HG02885 (cell line): ENCODE measurements at regions not wholly inside any gene's neighbourhood (a gene's known extent, or its start where the extent isn't known, plus 50 kb on each side); places are given as distances from the start of the nearest gene placed in this dataset.
"Not testable (repeated sequence)": the region's sequence is repeated elsewhere in the genome, so short reads cannot be mapped to it uniquely, and the experiment has no call there.

Experiments
- ATAC-seq: cut with Tn5 transposase; IDR thresholded peaks from one replicate; pipeline ENCODE4 v1.9.1; 2021; ENCODE audit warnings: mild to moderate bottlenecking; ENCODE audit not compliant: unreplicated experiment, poor library complexity

DNA sequence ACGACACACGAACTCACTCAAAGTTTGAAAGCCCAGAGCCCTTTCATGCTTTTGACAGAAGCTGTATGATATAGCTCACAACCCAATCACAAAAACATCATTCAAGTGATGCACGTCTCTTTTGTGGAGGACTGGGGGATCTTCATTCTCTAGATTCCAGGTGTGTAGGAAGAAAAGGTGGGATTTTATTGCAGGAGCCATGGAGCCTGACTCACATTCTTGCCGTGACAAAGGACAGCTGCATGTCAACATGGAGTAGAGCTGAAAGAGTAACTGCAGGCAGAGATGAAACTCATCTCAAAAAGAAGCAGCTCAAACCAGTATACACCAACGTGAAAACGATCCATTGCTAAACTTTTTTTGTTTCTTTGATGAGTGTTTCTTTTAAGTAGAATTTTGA lies 50.9 kb upstream of the PDE1A start:
- no peak for ATAC-seq

DNA sequence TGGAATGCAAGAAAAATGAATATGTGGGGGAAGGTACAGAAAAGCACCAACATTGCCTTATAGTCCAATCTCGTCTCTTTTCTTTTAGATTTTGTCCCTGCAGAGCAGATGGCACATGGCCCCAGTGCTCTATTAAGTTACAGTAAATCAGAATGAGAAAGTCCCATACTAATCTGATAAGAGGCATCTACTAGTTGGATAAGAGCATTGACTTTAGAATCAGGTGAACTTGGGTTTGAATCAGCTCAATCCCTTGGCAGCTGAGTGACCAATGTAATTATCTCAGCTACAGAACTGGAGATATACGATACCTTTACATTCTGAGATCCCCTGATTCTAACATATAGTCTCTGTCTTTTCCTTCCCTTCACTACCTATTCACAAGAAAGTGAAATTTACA lies 54.8 kb upstream of the PDE1A start:
- ATAC-seq, result no peak

DNA sequence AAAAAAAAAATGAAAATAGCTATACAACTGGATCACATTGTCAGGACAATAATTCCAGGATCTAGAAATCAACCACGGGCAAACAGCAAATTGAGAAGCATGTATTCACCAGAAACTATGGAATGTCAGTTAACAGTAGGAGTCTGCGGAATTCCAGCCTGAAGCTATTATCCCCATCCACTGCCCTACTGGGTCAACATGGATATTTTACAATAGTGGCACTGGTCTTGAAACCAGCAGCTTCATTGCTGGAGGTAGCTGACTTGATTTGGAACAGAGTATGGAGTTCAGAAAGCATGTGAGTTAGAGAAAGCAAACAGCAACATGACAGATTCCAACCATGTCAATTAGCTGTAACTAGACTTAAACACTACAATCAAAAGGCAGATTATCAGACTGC lies 55.7 kb upstream of the PDE1A start:
- no peak for ATAC-seq

DNA sequence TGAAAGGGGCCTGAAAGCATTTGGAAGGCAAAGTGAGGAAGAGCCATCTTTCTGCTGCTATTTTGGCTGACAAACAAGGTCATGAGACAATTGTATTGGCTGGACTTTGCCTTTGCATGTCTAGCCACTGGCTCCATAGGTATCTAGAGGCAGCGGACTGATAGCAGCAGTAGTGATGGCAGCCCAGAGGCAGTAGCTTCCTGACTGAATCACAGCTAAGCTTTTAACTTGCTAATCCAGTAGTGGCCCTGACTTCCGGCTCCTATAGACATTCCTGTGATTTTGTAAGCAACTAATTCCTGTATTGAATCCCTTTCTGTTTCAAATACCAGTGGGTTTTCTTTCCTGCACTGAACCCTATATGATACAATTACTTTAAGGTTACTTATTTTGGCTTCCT lies 69.8 kb upstream of the PDE1A start:
- ATAC-seq, result no peak

DNA sequence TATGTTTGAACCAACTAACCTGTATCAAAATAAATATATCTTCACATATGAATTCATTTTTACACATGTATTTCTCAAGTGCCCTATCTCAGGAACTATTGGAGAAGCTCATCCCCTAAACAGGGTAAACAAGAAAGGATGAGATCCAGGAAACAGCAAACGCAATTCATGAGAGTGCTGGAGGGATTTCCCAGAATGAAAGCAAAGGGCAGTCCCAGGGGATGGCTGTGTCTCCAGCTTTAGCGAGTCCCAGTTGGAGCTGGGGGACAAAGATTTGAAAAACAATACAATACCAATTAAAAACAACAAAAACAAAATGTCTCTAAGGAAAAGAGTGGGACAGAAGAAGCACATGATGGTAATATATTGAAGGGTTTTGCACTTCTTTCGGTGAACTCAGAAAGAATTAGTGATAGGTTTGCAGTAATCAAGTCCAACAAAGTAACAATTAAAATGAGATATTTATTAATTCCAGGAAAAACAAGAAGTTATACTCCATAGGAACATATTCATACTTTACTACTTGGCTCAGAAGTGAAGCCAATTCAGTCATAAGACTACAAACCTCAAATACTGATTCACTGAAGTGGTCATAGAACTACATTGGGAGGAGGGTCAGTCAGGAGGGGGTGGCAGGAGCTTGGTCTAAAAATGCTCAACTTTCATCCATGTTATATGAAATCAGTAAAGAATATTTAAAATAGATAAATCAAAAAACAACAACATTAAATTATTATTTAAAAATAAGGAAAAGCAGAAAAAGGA lies 73.1 kb upstream of the PDE1A start:
- no peak for ATAC-seq

DNA sequence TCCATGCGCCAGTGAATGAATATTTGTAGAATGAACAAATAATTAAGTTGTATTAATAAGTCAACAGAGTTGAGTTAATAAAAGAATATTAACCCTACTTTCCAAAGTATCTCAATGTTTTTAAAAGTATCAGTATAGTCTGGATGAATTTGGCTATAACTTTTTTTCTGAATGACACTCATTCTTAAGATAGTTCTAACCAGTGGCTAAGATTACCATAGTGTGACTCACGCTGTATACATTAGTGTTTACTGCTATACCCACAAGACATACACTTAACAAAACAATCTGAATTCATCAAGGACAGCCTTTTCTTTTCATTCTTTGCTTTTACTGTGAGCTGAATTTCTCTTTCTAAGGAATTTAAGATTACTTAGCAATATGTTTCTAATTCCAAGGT lies 77.0 kb upstream of the PDE1A start:
- ATAC-seq, result no peak

DNA sequence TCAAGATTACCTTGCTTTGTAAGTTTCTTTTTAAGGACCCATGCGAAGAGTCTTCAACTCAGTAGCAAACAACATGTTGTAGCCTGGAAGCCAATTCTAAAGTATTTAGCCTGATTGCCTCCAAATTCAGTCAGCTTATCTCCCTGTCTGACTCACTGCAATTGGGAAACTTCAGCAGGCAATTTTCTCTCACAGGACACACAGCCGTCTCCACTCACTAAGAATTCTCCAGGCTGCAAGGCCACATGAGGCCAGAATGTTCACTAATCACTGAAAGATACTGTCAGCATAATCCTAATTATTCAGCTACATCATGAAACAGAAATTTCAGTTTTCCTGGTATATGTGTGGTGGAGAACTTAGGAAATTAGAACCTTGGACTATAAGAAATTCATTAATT lies 78.1 kb upstream of the PDE1A start:
- ATAC-seq, result no peak

DNA sequence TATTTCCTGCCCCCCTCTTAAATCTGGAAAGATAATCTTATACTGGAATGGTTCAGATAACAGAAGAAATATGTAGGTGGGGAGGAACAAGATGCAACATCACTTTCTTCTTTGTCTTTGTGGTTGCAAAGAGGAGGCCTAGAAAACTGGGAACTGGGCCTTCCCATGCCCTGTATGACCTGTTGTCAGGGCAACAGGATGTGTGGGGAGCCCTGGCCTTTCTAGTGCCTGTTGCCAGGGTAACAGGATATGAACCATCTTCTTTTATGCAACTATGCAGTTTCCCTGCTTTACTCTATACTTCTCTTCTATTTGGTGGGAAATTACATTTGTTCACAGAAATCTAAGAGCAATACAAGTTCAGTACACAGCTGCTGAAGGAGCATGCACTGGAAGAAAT lies 79.8 kb upstream of the PDE1A start:
- ATAC-seq, result no peak

DNA sequence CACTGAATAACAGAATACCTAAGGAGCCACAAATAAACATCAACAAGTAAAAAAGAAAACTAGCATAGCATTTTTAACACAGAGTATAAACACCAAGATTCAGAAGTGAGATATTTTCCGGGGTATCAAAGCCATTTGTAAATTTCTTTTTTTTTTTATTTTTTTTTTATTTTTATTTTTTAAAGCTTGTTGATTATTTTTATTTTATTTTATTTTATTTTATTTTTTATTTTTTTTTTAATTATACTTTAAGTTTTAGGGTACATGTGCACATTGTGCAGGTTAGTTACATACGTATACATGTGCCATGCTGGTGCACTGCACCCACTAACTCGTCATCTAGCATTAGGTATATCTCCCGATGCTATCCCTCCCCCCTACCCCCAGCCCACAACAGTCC lies 81.7 kb upstream of the PDE1A start:
- ATAC-seq, result not testable (repeated sequence)

DNA sequence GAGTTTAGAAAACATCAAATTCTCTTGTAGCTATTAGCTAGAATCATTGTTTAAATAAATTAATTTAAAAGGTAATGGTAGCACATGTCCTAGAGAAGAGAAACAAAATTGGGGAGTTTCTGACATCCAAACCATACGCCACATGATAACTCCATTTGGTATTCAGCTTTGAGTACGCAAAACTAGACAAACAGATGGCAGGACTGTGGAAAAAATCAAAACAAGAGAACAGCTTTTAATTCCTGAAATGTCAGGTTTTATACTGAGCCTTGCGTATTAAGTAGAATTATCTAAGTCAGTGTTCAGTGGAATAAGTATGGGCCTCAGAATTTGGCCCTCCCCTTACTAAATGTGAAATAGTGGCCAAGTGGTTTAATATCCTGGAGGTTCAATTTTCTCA lies 82.4 kb upstream of the PDE1A start:
- ATAC-seq, result no peak

DNA sequence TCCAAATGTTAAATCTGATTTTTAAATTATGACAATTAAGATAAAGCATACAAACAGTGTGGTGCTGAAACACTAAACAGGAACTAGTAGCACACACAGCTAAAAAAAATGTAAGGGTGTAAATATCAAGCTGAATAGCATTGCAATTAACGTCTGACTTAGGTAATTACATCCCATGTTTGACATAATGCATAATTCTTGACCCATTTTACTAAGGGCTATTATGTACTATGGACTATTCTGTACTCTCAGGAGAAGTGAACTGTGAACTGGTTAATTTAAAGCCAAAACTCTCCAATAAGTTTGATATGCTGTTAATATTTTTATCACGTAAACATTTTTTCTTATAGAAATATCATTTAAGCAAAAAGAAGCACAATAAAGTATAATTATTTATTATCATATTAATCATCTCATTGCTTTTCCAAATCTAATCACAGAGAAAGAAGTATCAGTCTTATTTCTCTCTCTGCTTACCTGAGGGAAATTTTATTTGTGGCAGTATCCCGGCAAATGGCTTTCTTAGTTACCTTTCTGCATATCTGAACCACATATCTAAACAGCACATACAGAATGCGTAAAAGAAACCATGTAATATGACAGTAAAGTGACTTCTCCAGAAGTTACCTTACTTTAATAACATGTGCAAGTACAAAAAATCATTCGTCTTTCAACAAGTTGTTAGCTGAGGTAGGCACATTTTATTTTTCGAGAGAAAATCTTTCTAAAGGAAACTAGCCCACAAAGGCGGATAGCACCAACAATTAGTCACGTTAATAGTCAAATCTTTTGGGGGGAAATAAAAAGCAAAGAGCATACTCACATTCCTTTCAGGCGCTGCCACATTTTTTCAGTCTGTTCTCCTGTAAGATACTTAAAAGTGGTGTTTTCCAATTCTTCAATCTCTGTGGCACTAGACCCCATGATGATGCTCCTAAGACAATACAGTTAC lies 94.9 kb upstream of the PDE1A start:
- ATAC-seq, result no peak

DNA sequence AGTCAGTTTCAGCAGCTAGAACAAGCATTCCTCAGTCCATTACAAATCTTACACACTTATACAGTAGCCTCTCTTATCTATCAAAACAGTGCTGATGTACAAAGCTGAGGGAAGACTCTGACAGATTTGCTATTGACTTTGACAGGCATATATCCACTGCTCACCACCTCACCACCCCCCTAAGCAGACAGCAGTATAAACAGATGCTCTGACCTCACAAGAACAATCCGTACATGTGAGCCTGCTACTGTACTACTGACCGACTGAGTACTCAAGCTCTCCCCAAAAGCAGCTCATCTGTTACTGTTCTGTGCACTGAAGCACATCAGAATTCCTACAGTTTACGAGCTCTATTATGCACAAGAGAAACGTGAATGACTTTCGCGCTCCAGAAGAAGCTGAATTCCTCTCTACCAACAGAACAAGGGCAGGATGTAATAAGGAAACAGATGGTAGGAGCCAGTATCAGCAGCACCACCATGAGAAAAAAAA lies 95.6 kb upstream of the PDE1A start:
- no peak for ATAC-seq

DNA sequence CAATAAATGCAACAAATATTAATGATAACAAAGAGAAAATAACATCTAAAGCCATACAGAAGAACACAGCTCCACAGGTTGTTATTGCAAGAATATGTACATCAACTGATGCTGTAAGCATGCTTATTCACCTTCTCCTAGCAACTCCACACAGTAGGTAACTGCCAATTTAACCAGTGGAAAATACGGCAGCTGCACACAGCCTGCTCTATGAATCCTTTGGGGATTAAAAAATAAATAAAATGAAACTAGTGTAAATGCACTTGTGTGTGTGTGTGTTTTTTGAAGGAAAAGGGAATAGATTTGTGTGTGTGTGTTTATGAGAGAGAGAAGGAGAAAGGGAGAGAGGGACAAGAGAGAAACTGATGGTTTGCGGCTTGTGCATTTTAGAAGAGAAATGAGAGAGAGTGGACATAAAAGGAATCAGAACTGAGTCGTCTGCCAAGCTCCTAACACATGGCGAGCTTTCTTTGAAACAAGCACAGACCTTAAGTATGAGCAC lies 96.2 kb upstream of the PDE1A start:
- ATAC-seq, result no peak

DNA sequence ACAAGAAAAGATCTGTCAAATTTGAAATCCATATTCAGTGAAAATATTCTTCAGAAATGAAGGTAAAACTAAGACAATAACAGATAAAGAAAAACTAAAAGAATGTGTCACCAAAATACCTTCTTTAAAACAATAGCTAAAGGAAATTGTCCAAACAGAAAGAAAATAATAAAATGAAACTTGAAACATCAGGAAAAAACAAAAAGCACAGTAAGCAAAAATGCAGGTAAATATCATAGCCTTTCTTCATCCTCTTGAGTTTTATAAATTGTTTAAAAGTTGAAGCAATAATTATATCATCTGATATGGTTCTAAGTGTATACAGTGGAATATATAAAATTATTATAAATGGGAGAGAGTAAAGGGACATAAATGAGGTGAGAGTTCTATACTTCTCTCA lies 103.8 kb upstream of the PDE1A start:
- ATAC-seq, result no peak

DNA sequence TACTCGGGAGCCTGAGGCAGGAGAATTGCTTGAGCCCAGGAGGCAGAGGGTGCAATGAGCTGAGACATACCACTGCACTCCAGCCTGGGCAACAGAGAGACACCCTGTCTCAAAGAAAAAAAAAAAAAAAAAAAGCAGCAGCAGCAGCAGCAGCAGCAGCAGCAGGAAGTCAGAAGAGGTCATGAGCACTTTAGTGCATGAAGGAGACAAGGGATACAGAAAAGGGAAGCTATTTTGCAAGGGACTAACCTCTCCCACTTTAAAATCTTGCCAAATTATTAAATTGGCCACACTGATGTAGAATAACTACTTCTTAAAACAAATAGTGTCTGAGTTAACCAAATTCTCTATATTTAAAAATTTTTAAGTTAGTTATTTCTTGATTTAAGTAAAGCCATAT lies 113.4 kb upstream of the PDE1A start:
- no peak for ATAC-seq

DNA sequence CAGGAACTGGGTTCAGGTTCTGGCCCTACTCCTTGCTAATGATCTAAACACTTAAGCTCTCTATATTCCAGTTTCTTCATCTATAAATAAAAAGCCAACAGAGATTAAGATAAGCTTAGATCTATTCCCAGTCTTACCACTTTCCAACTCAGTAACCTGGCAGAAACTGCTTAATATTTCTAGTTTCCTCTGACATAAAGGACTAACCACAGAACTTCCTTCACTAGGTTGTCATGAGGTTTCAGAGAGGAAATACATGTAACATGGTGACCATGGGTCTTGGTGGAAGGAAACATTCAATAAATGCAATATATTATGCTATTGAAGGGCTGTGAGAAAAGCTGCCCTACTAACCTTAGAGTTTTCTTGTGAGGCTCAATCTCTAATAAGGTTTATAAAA lies 114.4 kb upstream of the PDE1A start:
- peak; percentile 74 for ATAC-seq

DNA sequence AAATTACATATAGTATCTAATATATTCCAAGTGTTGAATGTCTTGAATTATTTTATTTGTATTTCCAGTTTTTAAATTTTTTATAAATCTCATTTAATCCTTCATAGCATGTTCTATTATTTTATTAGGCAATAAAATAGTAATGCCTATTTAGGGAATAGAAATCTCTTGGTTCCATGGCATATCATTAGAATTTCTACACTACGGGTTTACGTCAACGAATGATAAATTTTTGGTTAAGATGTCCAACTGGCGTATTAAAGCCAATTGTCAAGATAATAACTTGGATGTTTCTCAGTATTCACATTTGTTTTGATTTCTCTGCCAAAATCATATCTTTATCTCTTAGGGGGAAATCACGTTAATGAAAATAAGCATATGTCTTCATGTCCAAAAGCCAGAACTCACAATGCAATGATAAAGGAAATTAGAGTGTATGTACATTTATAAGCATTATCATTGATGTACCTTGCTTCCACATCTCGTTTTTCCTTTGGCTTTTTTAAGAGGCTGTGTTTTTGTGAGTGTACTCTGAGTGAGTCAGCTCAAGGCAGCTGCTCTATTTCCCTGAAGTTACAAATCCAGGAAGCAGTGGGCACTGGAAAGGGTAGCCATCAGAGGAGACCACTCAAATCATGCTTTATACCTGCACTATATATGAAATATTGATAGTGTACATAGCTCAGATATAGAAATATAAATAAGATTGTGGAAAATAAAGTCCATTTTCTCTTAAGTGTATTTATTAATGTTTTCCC lies 115.8 kb upstream of the PDE1A start:
- ATAC-seq, result no peak

DNA sequence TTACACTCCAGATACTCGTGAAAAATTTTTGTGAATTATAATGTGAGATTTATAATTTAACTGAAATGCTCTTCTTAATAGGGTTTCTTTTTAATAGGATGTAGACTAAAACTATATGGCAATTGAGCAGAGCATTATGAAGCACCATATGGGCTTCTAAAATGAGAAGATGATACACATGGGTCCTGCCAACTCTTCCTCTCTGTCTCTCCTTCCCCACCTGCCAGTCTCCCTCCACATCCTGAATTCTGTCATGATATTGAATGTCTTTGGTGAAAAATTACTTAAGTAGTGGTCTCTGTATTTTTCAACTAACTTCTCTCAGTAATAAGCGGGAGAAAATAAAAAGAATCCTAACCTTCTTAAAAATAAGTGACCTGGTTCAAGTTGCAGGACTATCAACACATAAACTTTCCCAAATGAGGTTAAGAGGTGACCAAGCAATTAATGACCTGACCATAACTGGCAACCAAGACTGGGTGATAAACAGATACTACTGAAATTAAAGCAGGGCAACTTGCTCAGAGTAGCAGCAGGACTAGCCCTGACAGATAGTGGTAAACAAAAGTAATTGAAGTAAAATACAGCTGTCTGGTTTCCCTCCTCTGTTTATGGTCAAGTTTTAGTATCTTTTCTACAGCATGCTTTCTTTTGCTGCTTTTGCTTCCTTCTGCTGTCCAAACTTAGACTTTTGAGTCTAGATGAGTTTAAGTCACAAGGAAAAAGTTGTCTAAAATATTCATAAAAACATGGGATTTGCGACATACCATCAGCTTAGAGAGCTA lies 117.1 kb upstream of the PDE1A start:
- ATAC-seq, result no peak

DNA sequence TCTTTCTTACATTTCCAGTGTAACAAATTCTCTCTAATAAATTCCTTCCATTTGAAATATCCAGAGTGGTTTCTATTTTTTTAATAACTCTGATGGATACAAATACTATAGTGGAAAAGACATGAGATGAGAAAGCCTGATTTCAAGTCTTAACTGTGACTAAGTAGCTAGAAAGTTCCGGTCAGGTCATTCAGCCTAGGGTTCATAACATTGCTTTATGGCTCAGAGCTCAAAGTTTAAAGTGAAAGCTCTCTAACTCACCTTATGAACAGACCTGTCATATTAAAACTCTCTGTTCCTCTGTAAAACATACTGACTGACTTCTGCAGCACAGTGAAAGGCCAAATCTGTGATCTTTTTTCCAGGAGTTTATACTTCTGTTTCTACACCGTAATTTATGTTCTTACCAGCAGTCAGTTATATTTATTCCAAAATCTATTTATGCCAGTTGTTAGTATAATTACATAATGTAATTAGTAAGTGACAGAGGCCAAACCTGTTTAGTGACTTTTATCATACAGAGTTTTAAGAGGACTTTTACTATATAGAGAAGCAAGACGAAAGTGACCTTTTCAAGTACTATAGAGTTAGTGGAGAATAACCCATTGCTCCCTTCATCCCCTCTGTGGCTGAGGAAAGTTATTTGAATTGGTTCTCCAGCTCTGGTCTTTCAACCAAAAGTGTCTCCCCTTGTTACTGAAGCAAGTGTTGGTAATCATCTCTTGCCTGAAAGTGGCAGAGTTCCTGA lies 118.8 kb upstream of the PDE1A start:
- ATAC-seq, result peak; percentile 72
